ENCODE measurements at regions not wholly inside any gene's neighbourhood (a gene's known extent, or its start where the extent isn't known, plus 50 kb on each side); places are given as distances from the start of the nearest gene placed in this dataset.

- intact Hi-C loops (cut with DNase I), result no loop called here
Measured at GRCh38 chr20:7091655-7092054, 324.2 kb downstream of the BMP2 start.

GRCh38 chr20:7094438-7094997 lies 327.0 kb downstream of the BMP2 start:
- intact Hi-C loops (cut with DNase I), result no loop called here
- Histone ChIP-seq H3K4me3 (ENCODE audit: low read length in 3 of 3) (no peak overlapping the region), H3K27me3 (ENCODE audit: control insufficient read depth, insufficient read depth, low read length) (no peaks in the 10 kb centered on the region), H3K36me3 (ENCODE audit: control insufficient read depth in 2 of 3, insufficient read depth in 3 of 3, low read length in 3 of 3) (no peaks in the 10 kb centered on the region), H3K27ac (ENCODE audit: low read depth in 2 of 2, low read length in 2 of 2) (no peak overlapping the region), H3K9me3 (ENCODE audit: control insufficient read depth in 2 of 3, insufficient read depth in 1 of 3, low read length in 3 of 3) (no peaks in the 10 kb centered on the region), H3K4me1 (ENCODE audit: control insufficient read depth in 2 of 3, insufficient read depth in 2 of 3, low read depth in 1 of 3, low read length in 3 of 3) (no peaks in the 10 kb centered on the region), H3K9ac (ENCODE audit: low read length in 3 of 3) (no peak overlapping the region)
- DNase-seq, result peak in 4 of 5 donors; percentile 42 to 64 (median 48)
- no peak for FAIRE-seq
- peak; percentile 48 for TF ChIP-seq CTCF (IDR thresholded peaks at IDR 0.05; ENCODE audit: borderline replicate concordance, extremely low read depth, insufficient read depth)

More at GRCh38 chr20:7091655-7092054, 324.2 kb downstream of the BMP2 start:
- TF ChIP-seq CTCF (IDR thresholded peaks at IDR 0.05; ENCODE audit: borderline replicate concordance, extremely low read depth, insufficient read depth), result no peak
- DNase-seq (no peak), FAIRE-seq (no peak)
- Histone ChIP-seq H3K4me1 (ENCODE audit: control insufficient read depth in 2 of 3, insufficient read depth in 2 of 3, low read depth in 1 of 3, low read length in 3 of 3) (no peaks in the 10 kb centered on the region), H3K4me3 (ENCODE audit: low read length in 3 of 3) (no peak overlapping the region), H3K27ac (ENCODE audit: low read depth in 2 of 2, low read length in 2 of 2) (no peak overlapping the region), H3K36me3 (ENCODE audit: control insufficient read depth in 2 of 3, insufficient read depth in 3 of 3, low read length in 3 of 3) (no peaks in the 10 kb centered on the region), H3K9me3 (ENCODE audit: control insufficient read depth in 2 of 3, insufficient read depth in 1 of 3, low read length in 3 of 3) (no peaks in the 10 kb centered on the region), H3K27me3 (ENCODE audit: control insufficient read depth, insufficient read depth, low read length) (no peaks in the 10 kb centered on the region), H3K9ac (ENCODE audit: low read length in 3 of 3) (no peak overlapping the region)

DNA sequence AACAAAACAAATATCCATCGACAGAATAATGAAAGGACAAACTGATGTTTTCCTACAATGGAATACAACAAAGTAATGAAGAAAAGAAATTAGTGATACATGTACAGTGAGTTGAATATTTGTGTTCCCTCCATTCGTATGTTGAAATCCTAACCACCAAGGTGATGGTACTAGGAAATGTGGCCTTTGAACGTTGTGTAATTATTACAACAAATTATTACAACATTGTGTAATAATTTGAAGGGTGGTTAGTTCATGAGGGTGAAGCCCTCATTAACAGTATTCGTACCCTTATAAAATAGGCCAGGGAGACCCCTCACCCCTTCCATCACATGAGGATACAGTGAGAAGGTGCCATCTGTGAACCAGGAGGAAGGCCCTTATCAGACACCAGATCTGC lies 339.4 kb downstream of the BMP2 start:
- FAIRE-seq, result no peak
- Histone ChIP-seq H3K9ac (ENCODE audit: low read length in 3 of 3) (no peak overlapping the region), H3K4me1 (ENCODE audit: control insufficient read depth in 2 of 3, insufficient read depth in 2 of 3, low read depth in 1 of 3, low read length in 3 of 3) (no peaks in the 10 kb centered on the region), H3K4me3 (ENCODE audit: low read length in 3 of 3) (no peak overlapping the region), H3K27ac (ENCODE audit: low read depth in 2 of 2, low read length in 2 of 2) (no peak overlapping the region), H3K9me3 (ENCODE audit: control insufficient read depth in 2 of 3, insufficient read depth in 1 of 3, low read length in 3 of 3) (no peaks in the 10 kb centered on the region), H3K36me3 (ENCODE audit: control insufficient read depth in 2 of 3, insufficient read depth in 3 of 3, low read length in 3 of 3) (no peaks in the 10 kb centered on the region), H3K27me3 (ENCODE audit: control insufficient read depth, insufficient read depth, low read length) (no peaks in the 10 kb centered on the region)
- intact Hi-C loops (cut with DNase I), result no loop called here
- TF ChIP-seq CTCF (IDR thresholded peaks at IDR 0.05; ENCODE audit: borderline replicate concordance, extremely low read depth, insufficient read depth), result no peak
- no peak for DNase-seq

DNA sequence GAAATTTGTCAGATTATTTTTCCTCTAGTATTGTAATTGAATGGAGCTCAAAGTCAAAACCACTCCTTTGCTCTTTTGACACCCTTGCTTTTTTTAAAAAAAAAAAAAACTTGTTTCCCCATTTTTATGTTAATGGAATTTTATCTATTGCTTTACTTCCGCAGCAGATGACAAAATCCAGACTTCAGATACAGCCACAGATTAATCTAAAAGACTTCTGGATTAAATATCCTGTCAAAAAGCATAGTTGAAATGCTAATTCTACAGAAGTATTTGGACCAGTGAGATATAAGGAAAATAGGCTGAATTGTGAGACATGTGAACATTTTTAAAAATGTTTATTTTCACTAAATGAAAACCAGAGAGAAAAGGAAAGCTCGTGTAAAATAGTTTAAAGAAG lies 341.4 kb downstream of the BMP2 start:
- TF ChIP-seq CTCF (IDR thresholded peaks at IDR 0.05; ENCODE audit: borderline replicate concordance, extremely low read depth, insufficient read depth), result no peak
- H3K27me3 ChIP-seq (ENCODE audit: control insufficient read depth, insufficient read depth, low read length), result no peaks in the 10 kb centered on the region
- intact Hi-C loops (cut with DNase I), result no loop called here
- no peak overlapping the region for H3K27ac ChIP-seq (ENCODE audit: low read depth in 2 of 2, low read length in 2 of 2)
- H3K4me3 ChIP-seq (ENCODE audit: low read length in 3 of 3), result no peak overlapping the region
- H3K4me1 ChIP-seq (ENCODE audit: control insufficient read depth in 2 of 3, insufficient read depth in 2 of 3, low read depth in 1 of 3, low read length in 3 of 3), result peaks cover 0 to 2% (median 0%) of the 10 kb centered on the region in 3 donors
- H3K9me3 ChIP-seq (ENCODE audit: control insufficient read depth in 2 of 3, insufficient read depth in 1 of 3, low read length in 3 of 3), result no peaks in the 10 kb centered on the region
- no peak overlapping the region for H3K9ac ChIP-seq (ENCODE audit: low read length in 3 of 3)
- DNase-seq (no peak), FAIRE-seq (no peak)
- no peaks in the 10 kb centered on the region for H3K36me3 ChIP-seq (ENCODE audit: control insufficient read depth in 2 of 3, insufficient read depth in 3 of 3, low read length in 3 of 3)
